ENCODE measurements at regions not wholly inside any gene's neighbourhood (a gene's known extent, or its start where the extent isn't known, plus 50 kb on each side); places are given as distances from the start of the nearest gene placed in this dataset.

DNA sequence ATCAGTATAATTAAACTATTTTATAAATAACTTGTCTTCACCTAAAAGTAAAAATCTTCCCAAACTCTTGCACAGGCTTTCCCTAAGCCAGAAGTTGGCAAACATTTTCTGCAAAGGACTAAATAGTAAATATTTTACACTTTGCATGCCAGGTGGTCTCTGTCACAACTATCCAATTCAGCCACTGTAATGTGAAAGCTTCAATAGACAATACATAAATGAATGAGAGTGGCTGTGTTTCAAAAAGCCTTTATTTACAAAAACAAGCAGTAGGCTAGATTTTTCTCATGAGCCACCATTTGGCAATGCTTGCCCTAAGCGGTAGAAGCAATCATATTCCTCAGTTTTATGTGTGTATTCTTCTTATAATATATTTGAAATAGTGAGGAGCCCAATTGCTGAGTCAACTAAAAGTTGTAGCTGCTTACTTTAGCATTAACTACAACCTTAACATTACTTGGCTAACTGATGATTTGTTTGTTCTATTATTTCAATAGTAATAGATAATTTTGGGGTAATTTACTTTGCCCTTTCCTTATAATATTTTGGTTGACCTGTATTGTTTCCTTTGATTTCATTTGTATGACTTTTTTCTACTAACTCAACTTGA, 236.0 kb upstream of the SYT1 start:
- 92% methylated on average over 1 of the region's 1 CpG for WGBS
- no peak for DNase-seq (ENCODE audit: low spot score in 2 of 2)
- Histone ChIP-seq H3K4me3 (no peak overlapping the region), H3K27ac (no peak overlapping the region), H3K9me3 (peaks cover 5% of the 10 kb centered on the region), H3K36me3 (no peaks in the 10 kb centered on the region), H3K27me3 (no peaks in the 10 kb centered on the region), H3K4me1 (no peaks in the 10 kb centered on the region)
- TF ChIP-seq POLR2AphosphoS5 (IDR thresholded peaks at IDR 0.05) (no peak), EP300 (IDR thresholded peaks at IDR 0.05) (no peak), POLR2A (IDR thresholded peaks at IDR 0.05) (no peak)
- TF ChIP-seq, protein P1, sequence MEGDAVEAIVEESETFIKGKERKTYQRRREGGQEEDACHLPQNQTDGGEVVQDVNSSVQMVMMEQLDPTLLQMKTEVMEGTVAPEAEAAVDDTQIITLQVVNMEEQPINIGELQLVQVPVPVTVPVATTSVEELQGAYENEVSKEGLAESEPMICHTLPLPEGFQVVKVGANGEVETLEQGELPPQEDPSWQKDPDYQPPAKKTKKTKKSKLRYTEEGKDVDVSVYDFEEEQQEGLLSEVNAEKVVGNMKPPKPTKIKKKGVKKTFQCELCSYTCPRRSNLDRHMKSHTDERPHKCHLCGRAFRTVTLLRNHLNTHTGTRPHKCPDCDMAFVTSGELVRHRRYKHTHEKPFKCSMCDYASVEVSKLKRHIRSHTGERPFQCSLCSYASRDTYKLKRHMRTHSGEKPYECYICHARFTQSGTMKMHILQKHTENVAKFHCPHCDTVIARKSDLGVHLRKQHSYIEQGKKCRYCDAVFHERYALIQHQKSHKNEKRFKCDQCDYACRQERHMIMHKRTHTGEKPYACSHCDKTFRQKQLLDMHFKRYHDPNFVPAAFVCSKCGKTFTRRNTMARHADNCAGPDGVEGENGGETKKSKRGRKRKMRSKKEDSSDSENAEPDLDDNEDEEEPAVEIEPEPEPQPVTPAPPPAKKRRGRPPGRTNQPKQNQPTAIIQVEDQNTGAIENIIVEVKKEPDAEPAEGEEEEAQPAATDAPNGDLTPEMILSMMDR (IDR thresholded peaks at IDR 0.05) = no peak

DNA sequence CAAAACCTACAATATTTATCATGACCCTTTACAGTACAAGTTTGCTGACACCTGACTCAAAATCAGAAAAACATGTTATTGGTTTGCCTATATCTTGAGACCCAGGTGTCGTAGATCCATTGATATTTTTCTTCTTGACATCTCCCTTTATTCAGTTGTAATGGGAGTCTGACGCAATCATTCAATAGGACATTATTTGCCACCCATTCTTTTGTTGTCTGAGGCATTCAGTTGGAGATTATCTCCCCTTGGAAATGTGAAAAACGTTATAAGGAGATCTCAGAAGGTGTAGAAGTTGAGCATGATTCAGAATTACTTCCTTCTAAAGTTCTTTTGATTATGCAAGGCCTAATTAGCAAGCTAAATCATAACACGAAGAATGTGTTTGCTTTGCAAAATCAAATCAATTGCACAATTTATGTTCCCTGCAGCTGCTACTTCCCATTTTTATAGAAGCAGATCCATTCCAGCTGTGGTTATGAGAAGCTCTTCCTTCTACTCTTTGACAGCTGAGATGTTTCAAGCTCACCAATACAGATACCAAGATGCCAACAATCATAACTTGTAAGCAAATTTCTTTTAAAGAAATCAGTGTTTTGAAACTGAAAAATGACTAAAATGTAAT, 228.2 kb upstream of the SYT1 start:
- Histone ChIP-seq H3K36me3 (no peaks in the 10 kb centered on the region), H3K4me3 (no peak overlapping the region), H3K27ac (no peak overlapping the region), H3K4me1 (no peaks in the 10 kb centered on the region), H3K9me3 (peaks cover under 1% of the 10 kb centered on the region), H3K27me3 (no peaks in the 10 kb centered on the region)
- no peak for DNase-seq (ENCODE audit: low spot score in 2 of 2)
- TF ChIP-seq, protein P1 (IDR thresholded peaks at IDR 0.05) = no peak
- TF ChIP-seq POLR2A (IDR thresholded peaks at IDR 0.05) (no peak), POLR2AphosphoS5 (IDR thresholded peaks at IDR 0.05) (no peak), EP300 (IDR thresholded peaks at IDR 0.05) (no peak)
- 48% methylated on average over 4 of the region's 4 CpGs for WGBS

DNA sequence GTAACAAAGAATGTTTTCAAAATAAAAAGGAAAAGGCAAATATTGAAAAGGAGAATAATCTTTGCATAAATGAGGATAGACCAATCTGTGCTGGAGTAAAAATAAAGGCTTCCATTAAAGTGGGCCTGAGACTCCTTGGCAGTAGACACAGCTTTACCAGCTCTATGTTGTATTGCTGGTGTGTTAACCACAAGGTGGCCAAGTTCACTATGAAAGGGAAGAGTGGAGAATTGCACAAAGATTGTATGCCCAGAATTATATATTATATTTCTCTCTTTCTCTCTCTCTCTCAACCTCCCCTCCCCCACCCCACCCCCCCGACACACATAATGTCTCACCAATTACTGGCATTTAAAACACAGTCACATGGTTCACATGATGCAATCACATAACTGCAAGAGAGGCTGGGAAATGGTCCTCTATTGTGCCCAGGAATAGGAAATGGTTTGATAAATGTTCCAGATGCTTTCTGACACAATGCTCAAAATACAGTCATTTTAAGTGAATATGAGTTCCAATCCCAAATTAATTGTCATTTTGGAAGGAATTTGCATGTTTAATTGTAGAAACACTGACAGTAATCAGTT, 222.6 kb upstream of the SYT1 start:
- H3K9me3 ChIP-seq = no peaks in the 10 kb centered on the region

DNA sequence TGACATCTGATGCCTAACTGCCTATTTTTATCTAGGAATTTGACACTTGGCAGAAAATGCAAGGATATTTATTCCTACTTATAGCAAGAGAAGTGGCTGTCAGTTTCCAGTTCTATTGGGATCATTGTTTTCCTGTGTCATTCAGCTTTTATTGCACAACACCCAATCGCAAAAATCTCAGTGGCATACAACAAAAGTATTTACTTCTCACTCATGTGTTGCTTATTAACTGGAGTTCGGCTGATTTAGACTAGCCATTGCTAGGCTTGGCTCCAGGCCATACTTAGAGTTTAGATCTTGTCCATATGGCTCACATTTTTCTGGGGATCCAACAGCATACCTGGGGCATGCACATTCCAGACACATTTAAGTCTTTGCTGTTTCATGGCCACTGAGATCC, 218.6 kb upstream of the SYT1 start:
- TF ChIP-seq POLR2A (IDR thresholded peaks at IDR 0.05) = no peak
- TF ChIP-seq, protein P1 (IDR thresholded peaks at IDR 0.05) = no peak
- no peak for TF ChIP-seq POLR2AphosphoS5 (IDR thresholded peaks at IDR 0.05)
- TF ChIP-seq EP300 (IDR thresholded peaks at IDR 0.05) = no peak
- 35% methylated on average over 2 of the region's 2 CpGs for WGBS
- no peaks in the 10 kb centered on the region for H3K36me3 ChIP-seq
- DNase-seq (ENCODE audit: low spot score in 2 of 2) = no peak
- H3K27me3 ChIP-seq = no peaks in the 10 kb centered on the region
- H3K27ac ChIP-seq = no peak overlapping the region
- H3K4me3 ChIP-seq = no peak overlapping the region
- no peaks in the 10 kb centered on the region for H3K4me1 ChIP-seq
- H3K9me3 ChIP-seq = no peaks in the 10 kb centered on the region

More for the DNA sequence above, 222.6 kb upstream of the SYT1 start:
- WGBS = 76% methylated on average over 1 of the region's 1 CpG
- Histone ChIP-seq H3K27me3 (no peaks in the 10 kb centered on the region), H3K36me3 (no peaks in the 10 kb centered on the region), H3K4me1 (no peaks in the 10 kb centered on the region), H3K4me3 (no peak overlapping the region), H3K27ac (no peak overlapping the region)
- no peak for DNase-seq (ENCODE audit: low spot score in 2 of 2)
- TF ChIP-seq EP300 (IDR thresholded peaks at IDR 0.05) (no peak), POLR2AphosphoS5 (IDR thresholded peaks at IDR 0.05) (no peak), POLR2A (IDR thresholded peaks at IDR 0.05) (no peak)
- TF ChIP-seq, protein P1 (IDR thresholded peaks at IDR 0.05) = no peak

DNA sequence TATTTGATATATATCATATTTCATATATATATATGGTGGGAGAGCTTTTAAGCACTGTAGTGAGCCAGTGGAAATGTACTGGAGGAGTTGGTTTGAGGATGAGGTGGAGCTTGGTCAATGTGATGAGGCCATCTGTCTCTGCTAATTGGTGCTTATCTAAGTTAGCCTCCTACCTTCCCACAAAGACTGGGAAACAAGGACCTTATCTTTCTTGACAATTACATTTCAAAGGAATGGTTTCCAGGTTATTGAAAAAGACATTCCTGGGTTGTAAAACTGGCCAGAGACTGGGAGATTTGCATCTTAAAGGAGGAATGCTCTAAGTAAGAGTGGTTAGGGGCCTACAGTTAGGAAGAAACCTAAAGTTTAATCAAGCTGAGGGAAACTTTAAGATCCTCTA, 212.8 kb upstream of the SYT1 start:
- no peaks in the 10 kb centered on the region for H3K4me1 ChIP-seq
- TF ChIP-seq POLR2AphosphoS5 (IDR thresholded peaks at IDR 0.05) (no peak), EP300 (IDR thresholded peaks at IDR 0.05) (no peak), POLR2A (IDR thresholded peaks at IDR 0.05) (no peak)
- TF ChIP-seq, protein P1 (IDR thresholded peaks at IDR 0.05) = no peak
- no peak overlapping the region for H3K4me3 ChIP-seq
- H3K27me3 ChIP-seq = no peaks in the 10 kb centered on the region
- H3K9me3 ChIP-seq = no peaks in the 10 kb centered on the region
- DNase-seq (ENCODE audit: low spot score in 2 of 2) = no peak
- H3K36me3 ChIP-seq = no peaks in the 10 kb centered on the region
- H3K27ac ChIP-seq = no peak overlapping the region

Measured in suprapubic skin (tissue), 4 donors.